H1 (cell line): ENCODE measurements at regions not wholly inside any gene's neighbourhood (a gene's known extent, or its start where the extent isn't known, plus 50 kb on each side); places are given as distances from the start of the nearest gene placed in this dataset.

Experiments
- RAD21 ChIP-seq, 2 experiments: IDR thresholded peaks in 1 of 2; conservative IDR thresholded peaks in 1 of 2; 2 replicates each; pipeline ENCODE4 v1.6.1; 2011; ENCODE audit warnings: low read depth in 2 of 2, low read length in 2 of 2, improper control_type of control experiment in 1 of 2, inconsistent platforms in 1 of 2, mild to moderate bottlenecking in 1 of 2, moderate library complexity in 1 of 2

DNA sequence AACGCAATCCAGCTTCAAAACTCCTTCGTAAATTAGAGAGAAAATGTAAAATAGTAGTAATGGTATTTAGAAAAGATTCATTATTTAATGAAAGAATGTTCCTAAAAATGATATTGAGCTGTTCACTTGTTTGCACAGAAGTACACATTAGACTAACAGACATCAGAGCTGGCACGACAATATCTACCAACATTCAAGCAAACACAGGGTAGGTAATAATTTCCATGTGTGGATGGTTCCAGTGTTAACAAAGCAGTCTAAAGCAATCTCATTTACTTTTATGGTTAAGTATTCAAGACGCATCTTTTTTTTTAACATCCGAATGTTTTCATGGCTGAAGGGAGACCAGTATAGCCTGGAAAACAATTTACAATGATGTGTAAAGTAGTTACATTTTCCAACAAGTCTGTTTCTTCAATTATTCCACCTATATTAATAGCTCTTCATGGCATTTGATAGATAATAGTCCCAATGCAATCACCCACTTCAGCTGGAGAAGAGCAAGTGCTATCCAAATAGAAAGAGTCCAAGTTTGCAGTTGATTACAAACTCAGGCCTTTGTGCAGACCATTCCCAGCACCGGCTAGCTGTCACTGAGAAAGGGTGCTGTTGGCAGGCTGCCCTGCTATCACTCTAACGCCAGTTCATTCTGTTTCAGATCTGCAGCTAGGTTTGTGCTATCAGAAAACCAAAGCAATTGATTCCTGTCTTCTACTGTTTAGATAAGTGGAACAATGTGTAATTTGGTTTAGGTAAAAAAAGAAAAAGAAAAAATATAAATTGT, 458.8 kb downstream of the DTWD2 start (continued):
- no peak for TF ChIP-seq RAD21 (IDR thresholded peaks at IDR 0.05 in 1 of 2, conservative IDR thresholded peaks at IDR 0.05 in 1 of 2; ENCODE audit: low read depth in 2 of 2, low read length in 2 of 2)
